ENCODE measurements at regions not wholly inside any gene's neighbourhood (a gene's known extent, or its start where the extent isn't known, plus 50 kb on each side); places are given as distances from the start of the nearest gene placed in this dataset.

GRCh38 chr16:65641762-65642289 lies 520.0 kb upstream of the CDH11 start:
- DNase-seq, result no peak

DNA sequence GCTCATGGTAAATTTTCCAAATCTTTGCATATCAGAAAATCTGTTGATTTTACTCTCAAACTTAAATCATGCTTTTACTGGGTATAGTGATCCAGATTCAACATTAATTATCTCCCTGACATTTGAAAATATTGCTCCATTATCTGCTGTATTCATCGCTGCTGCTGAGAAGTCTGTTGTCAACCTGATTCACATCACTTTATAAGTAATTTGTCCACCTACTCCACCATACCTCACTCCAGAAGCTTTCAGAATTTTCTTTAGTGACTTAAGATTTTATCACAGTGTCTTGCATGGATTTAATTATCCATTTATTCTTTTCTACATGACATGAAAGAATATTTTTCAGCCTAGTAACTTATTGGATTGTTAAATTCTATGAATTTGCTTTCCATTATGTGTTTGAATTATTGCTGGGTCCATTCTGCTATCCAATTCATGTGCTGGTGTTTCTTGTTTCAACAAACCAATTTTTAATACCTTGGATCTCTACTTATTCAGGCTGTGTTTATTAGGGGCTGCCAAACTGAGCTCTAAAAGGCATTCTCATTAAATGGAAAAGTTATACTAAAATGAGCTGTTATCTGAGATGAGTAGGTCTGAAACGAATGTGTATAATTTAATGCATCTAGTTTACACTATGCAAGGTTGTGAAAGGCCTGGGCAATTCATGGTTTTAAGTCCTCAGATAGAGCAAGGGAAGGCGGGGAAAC lies 519.3 kb upstream of the CDH11 start:
- no peak for DNase-seq

DNA sequence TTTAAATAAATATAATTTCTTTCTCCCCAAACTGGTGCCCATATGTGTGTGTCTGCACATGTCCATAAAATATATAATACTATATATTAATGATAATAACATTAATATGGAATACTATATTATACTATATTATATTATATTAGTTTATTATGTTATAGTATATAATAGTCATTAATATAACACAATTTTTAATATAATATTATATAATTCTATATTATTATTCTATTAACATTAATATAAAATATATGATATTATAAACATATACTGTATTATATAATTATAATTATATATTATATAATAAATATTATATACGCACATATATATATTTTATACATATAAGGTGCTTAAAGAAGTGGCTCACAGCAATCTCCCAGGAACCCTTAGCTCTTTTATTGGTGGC lies 513.0 kb upstream of the CDH11 start:
- no peak for DNase-seq

- DNase-seq, result no peak
These were observed 512.4 kb upstream of the CDH11 start for GRCh38 chr16:65634291-65634690.

DNA sequence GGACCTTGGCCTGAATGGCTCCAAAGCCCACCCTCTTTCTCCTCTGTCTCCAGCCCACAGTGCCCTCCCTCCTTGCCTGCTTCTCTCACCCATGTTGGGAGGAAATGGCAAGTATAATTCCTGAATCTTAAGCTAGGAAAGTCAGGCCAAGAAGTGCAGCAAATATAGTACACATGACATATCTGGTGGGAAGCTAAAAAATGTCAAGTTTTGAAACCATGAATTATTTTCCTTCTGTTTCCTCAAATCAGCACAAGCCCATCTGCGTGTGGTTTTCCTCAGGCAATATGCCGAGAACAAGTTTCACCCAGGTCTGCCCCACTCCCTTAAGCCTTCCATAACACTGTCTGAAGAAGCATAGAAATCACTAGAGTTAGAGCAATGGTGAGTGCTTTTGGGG lies 502.8 kb upstream of the CDH11 start:
- DNase-seq, result no peak

- DNase-seq, result no peak
These were observed 502.4 kb upstream of the CDH11 start for GRCh38 chr16:65624229-65624628.

GRCh38 chr16:65622871-65623270 lies 501.0 kb upstream of the CDH11 start:
- DNase-seq, result no peak

DNA sequence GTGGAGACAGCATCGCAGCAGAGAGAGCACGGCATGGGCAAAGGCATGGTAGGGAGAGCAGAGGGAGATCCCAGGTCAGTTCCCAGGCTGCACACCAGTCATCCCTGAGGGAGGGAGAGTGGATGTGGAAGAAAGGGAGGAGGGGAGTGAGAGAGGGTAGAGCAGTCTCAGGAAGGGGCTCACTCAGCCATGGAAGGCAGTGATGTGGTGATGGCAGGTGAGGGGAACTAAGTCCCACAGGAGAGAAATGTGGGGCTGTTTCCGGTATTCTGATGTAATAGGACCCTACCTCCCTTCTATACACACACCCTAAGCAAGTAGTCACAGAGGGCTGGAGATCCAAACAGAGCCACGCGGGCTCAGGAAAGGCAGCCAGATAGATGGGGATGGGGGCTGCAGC lies 500.3 kb upstream of the CDH11 start:
- no peak for DNase-seq

DNA sequence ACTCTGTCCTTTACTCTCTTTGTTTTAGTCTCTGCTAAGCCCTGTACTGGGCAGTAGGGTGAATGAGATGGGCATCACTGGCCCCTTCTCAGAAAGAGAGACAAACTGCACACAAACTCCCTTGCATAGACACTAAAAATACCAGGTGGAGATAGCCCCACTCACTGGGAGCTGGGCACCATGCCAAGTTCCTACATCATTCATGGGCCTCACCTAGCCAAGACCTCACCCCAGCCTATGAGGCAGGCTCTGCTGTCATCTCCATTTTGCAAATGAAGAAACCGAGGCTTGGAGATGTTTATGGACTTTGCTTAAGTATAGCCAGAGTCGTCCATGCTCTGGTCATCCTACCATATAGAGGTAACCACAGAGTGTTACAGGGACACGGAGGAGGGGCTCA lies 499.8 kb upstream of the CDH11 start:
- DNase-seq, result no peak

DNA sequence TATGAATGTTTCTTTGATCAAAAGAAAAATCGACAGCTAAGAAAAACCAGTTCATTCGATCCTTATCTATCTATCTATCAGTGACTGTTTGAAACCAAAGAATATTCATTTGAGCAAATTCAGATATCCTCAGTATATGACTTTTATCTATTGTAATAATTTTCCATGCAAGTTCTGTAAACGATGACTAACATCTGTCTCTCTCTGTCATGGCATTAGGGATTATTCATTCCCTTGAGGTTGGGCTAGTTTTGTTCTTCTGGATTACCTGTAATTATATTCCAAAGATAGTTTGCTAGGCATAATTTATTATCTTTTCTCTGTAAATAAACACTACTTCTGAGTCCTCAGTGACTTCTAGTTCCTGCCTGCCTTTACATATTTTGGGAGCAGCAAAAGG lies 497.7 kb upstream of the CDH11 start:
- no peak for DNase-seq

DNA sequence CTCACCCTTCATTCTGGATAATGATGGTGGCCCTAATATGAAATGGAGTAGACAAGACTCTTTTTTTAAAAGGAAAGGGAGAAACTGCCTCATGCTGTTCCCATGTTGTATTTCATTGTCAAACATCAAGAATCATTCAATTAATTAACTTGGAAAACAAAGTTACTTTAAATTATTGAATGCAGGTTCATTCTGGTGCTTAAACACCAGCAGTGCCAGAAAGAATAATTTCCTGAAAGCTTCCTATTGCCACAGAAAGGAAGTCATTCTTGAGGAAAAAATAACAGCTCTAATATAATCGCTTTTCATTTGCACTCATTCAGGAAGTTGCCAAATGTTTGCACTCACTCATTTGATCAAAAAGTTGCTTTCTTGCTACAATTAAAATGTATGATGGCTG lies 497.1 kb upstream of the CDH11 start:
- no peak for DNase-seq

DNA sequence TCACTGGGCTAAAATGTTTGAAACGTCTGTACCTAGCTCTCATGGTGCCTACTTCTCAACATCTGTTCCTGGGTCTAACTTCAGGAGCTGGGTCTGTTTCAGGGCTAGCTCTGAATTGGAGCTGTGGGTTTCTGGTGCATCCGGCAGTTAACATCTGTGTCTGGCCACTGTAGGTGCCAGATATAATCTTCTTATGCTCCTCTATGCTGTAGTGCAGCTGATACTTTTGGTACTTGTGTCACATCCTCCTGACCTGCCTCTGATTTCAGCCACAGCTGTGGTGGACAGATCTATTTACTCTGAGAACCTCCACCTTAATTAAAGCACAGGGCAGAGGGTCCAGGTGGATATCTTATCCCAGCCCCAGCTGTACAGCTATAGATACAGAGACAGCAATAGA lies 496.5 kb upstream of the CDH11 start:
- DNase-seq, result no peak

DNA sequence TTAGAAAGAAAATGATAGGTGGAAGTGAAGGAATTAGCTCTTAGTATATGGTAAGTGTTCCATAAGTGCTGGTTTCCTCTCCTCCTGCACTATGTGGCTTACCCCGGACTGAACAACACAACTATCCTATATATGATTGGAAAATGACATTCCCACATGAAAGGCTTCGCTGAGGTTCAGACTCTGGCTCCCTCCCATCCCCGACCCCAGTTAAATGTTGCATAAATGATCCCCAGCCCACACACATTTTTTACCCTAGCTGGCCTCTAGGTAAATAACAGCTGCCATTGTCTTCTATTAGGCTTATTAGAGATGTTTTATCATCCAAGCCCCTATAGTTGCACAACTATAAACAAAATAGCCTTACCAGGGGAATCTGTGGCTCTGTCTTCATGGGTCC lies 495.6 kb upstream of the CDH11 start:
- DNase-seq, result no peak

GRCh38 chr16:65608455-65608854 lies 486.6 kb upstream of the CDH11 start:
- no peak for DNase-seq

GRCh38 chr16:65604771-65605170 lies 482.9 kb upstream of the CDH11 start:
- no peak for DNase-seq

- no peak for DNase-seq
These were observed 479.9 kb upstream of the CDH11 start for GRCh38 chr16:65601781-65602180.

DNA sequence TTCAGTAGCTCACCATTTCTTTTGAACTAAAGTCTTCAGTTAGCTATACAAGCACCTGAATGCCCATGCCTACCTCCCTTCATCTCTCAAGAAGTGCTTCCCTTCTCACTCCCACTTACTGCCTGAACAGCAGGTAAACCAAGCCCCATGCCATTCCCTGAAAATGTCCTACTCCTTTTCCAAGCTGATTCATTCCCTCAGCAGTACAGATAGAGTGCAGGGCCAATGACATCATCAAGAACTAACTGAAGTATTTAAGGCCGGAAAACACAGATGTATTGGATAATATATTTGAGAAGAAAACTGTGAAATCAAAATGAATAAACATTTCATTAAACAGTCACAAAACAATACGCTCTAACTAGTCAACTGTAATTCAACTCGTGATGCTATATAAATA lies 478.8 kb upstream of the CDH11 start:
- DNase-seq, result no peak

DNA sequence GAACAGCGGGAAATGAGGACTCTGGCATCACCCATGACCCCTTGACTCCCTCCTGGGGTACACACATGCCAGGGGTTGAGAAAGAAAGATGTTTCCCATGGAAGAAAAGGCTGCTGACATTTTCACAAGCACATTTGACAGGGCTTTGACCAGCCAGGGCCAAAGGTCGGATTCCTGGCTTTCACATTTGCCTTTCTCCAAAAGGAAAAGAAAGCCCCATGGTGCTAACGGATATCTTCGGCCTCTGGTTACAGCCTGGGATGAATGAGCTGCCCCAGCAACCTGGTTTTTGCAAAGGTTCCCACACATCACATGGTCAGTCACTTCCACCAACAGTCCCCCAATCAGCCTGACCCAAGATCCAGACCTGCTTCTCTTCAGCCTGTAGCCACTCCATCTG lies 478.2 kb upstream of the CDH11 start:
- no peak for DNase-seq

DNA sequence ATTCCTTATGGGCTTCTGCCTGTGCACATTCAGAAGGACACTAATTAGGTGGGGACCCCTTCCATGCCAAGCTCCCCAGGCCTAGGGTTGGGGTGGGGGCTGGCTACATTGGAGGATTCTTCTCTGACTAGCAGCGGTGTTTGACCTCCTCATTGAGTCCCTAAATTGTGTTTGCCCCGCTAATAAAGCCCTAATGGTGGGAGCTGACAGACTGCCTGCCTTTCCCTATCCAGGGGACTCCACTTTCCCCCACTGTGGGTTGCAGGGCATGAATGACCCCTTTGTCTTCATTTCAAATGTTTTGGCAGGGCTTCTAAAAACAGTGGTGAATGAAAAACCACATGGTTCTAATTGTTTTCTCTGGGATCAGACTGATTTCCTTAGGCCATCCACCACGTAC lies 476.8 kb upstream of the CDH11 start:
- DNase-seq, result no peak

DNA sequence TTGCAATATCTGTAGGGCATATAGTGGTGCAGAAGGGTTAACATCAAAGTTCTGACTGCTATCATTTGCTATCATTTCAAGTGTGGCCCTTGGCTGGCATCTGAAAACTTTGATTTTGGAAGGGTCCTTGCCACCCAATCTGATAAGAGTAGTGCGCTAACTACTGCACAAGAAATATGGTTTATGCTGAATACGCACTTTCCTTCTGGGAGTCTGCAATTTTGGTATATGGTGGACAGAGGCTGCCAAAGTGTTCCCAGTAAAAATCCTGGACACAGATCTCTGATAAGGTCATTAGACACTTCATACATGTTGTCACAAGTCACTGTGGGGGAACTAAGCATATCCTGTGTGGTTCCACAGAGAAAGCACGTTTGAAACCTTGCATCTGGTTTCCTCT lies 461.6 kb upstream of the CDH11 start:
- no peak for DNase-seq

- no peak for DNase-seq
These were observed 457.2 kb upstream of the CDH11 start for GRCh38 chr16:65579050-65579449.

GRCh38 chr16:65576631-65577030 lies 454.8 kb upstream of the CDH11 start:
- DNase-seq, result no peak

DNA sequence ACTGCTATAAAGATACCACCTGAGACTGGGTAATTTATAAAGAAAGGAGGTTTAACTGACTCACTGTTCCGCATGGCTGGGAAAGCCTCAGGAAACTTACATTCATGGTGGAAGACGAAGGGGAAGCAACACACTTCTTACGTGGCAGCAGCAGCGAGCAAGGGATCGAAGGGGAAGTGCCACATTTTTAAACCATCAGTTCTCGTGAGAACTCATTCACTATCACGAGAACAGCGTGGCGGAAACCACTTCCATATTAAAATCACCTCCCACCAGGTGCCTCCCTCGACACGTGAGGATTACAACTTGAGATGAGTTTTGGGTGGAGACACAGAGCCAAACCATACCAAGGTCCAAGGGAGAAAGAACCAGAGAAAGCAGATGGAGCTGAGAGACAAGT lies 454.3 kb upstream of the CDH11 start:
- no peak for DNase-seq

DNA sequence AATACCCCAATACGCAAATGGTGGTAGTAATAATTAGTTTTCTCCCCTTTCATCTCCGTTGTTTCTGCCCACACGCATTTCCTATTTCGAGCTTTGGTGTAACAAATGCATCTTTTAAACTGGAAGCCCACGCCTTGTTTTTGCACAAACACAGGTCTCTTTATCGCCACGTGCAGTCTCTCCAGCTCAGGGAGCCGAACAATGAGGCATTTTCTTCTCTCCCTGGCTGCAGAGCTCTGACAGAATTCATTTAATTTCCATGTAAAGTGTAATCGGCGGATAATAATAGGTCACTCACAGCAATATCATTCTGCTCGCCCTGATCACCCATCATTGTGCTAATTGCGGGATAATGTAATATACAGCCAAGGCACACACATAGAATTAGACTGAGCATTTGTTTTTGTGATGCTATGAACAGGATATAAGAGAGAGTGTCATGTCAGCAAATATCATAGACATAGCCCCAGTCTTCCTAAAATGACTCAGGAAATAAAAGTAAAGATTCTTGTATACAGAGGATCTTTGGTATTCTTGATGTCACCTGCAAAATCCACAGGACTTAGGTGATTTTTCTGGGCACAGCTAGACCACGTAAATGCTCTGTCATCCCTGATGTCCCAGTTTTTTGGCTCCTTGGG lies 452.6 kb upstream of the CDH11 start:
- DNase-seq, result no peak

DNA sequence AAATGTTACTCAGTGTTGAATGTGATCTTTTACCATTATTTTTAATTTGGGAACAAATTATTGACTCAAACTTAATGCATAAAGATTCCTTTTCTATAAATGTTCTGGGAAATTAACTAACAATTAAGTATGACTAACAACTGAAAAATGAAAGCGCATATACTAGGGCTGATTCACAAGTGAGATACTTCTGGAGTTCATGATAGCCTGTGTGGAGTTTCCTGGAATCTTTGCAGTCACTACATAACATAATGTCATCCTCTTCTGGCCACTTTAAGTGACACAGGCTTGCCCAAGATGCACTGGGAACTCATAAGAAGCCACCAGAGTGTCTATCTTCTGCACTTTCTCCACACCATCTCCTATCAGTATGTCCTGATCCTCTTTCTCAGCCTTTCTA lies 450.3 kb upstream of the CDH11 start:
- no peak for DNase-seq
